ENCODE measurements at regions not wholly inside any gene's neighbourhood (a gene's known extent, or its start where the extent isn't known, plus 50 kb on each side); places are given as distances from the start of the nearest gene placed in this dataset.

GRCh38 chr5:135632798-135633197 lies 54.0 kb upstream of the CXCL14 start (continued):
- TF ChIP-seq SAP30 (IDR thresholded peaks at IDR 0.05; ENCODE audit: insufficient read depth, insufficient replicate concordance, low read length), result no peak

All from H1 (cell line).